Right lobe of liver (tissue), 4 donors: ENCODE measurements at regions not wholly inside any gene's neighbourhood (a gene's known extent, or its start where the extent isn't known, plus 50 kb on each side); places are given as distances from the start of the nearest gene placed in this dataset.

Source experiments
- POLR2A ChIP-seq: fragments of 450-650 bp; IDR thresholded peaks from one replicate; pipeline ENCODE4 v1.6.1; 2017; ENCODE audit warnings: antibody characterized with exemption, mild to moderate bottlenecking
- TF ChIP-seq, protein P1 (sequence below), 4 donors: fragments of 200-600 bp in 3 of 4; fragments of 450-650 bp in 1 of 4; IDR thresholded peaks; one replicate each; pipeline versions ENCODE4 v1.5.1 to v1.8.0; 2016 to 2022; ENCODE audit warnings: antibody characterized with exemption in 4 of 4, mild to moderate bottlenecking in 2 of 4
- donor health status: DM: no; HTN: no; CAD: no.
- donor health status: DM: no; HTN: no; CAD: no.
- donor health status: DM: no; HTN: yes; CAD: no.

DNA sequence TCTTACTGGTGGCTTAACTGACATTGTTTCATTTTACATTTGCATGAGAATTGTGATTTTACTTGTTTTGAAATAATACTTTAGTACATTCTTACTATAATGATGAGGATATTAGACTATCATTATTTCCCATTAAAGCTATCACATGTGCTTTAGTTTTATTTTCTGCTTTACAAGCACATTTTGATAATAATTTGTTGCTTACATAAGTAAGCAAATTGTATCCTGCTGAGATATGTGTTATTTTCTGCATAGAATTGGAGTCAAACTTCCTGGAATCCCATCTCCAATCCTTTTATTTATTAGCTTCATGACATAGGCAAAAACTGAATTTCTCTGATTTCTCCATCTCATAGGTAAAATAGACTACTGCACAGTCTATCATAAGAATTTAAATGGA, 847.4 kb downstream of the DIPK2A start:
- TF ChIP-seq, protein P1, sequence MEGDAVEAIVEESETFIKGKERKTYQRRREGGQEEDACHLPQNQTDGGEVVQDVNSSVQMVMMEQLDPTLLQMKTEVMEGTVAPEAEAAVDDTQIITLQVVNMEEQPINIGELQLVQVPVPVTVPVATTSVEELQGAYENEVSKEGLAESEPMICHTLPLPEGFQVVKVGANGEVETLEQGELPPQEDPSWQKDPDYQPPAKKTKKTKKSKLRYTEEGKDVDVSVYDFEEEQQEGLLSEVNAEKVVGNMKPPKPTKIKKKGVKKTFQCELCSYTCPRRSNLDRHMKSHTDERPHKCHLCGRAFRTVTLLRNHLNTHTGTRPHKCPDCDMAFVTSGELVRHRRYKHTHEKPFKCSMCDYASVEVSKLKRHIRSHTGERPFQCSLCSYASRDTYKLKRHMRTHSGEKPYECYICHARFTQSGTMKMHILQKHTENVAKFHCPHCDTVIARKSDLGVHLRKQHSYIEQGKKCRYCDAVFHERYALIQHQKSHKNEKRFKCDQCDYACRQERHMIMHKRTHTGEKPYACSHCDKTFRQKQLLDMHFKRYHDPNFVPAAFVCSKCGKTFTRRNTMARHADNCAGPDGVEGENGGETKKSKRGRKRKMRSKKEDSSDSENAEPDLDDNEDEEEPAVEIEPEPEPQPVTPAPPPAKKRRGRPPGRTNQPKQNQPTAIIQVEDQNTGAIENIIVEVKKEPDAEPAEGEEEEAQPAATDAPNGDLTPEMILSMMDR (IDR thresholded peaks at IDR 0.05), result no peak
- TF ChIP-seq POLR2A, result no peak
